ENCODE measurements at regions not wholly inside any gene's neighbourhood (a gene's known extent, or its start where the extent isn't known, plus 50 kb on each side); places are given as distances from the start of the nearest gene placed in this dataset.

- no peak overlapping the region for H3K4ac ChIP-seq (replicated peaks; ENCODE audit: insufficient read length, low read depth, low read length)
- H3K27ac ChIP-seq (ENCODE audit: low read depth, low read length): no peak overlapping the region
- H3K79me1 ChIP-seq (ENCODE audit: low read depth, low read length): no peaks in the 10 kb centered on the region
- no peaks in the 10 kb centered on the region for H3K36me3 ChIP-seq (ENCODE audit: control insufficient read depth in 2 of 4, insufficient read depth in 4 of 4, low read length in 3 of 4)
- H3K18ac ChIP-seq (ENCODE audit: extremely low read depth, low read length): no peak overlapping the region
- TF ChIP-seq ZNF274 (IDR thresholded peaks at IDR 0.05; ENCODE audit: borderline replicate concordance, extremely low read depth, low read length) (no peak), MAX (IDR thresholded peaks at IDR 0.05) (no peak), CHD2 (IDR thresholded peaks at IDR 0.05; ENCODE audit: low read length) (no peak), ASH2L (IDR thresholded peaks at IDR 0.05; ENCODE audit: low read length) (no peak), SP2 (IDR thresholded peaks at IDR 0.05; ENCODE audit: low read length) (no peak), KDM5A (IDR thresholded peaks at IDR 0.05; ENCODE audit: low read length) (no peak), USF2 (IDR thresholded peaks at IDR 0.05; ENCODE audit: low read length) (no peak), RBBP5 (IDR thresholded peaks at IDR 0.05; ENCODE audit: borderline replicate concordance, low read depth, low read length) (no peak), GABPA (IDR thresholded peaks at IDR 0.05; ENCODE audit: borderline replicate concordance, insufficient read depth, low read length) (no peak)
- no peaks in the 10 kb centered on the region for H3K27me3 ChIP-seq (replicated peaks in 1 of 4; ENCODE audit: control insufficient read depth in 3 of 4, extremely low read depth in 1 of 4, insufficient read depth in 3 of 4, low read length in 3 of 4)
- H3K14ac ChIP-seq (ENCODE audit: insufficient read length): no peak overlapping the region
- 100% methylated on average over 1 of the region's 1 CpG; no CpG with 5 or more reads in 1 of the 2 experiments for WGBS, 2 experiments (ENCODE audit: extremely low coverage in 1 of 2, insufficient coverage in 1 of 2, insufficient read length in 1 of 2, insufficient replicate concordance in 2 of 2, low coverage in 1 of 2, low lambda C conversion rate in 2 of 2, missing lambda C conversion rate in 1 of 2)
- ChIA-PET POLR2A (ENCODE audit: partially characterized antibody) (no interaction called here), CTCF (ENCODE audit: partially characterized antibody) (no interaction called here)
- H3K56ac ChIP-seq (replicated peaks; ENCODE audit: insufficient read length, low read depth, low read length): no peak overlapping the region
- DNase-seq (ENCODE audit: low read depth in 1 of 2, low spot score in 2 of 2): no peak
- H2BK20ac ChIP-seq (ENCODE audit: low read length): no peak overlapping the region
- no peak overlapping the region for H3K9ac ChIP-seq (replicated peaks in 1 of 4; ENCODE audit: extremely low read depth in 1 of 4, low read depth in 3 of 4, low read length in 3 of 4)
- H2AK5ac ChIP-seq (ENCODE audit: low read depth, low read length): no peak overlapping the region
- H3K23ac ChIP-seq (ENCODE audit: insufficient read length): no peak overlapping the region
- no peak for FAIRE-seq
- H3K4me1 ChIP-seq (replicated peaks in 1 of 4; ENCODE audit: control insufficient read depth in 3 of 4, insufficient read depth in 4 of 4, low read length in 3 of 4): peaks cover 0 to 5% (median under 1%) of the 10 kb centered on the region in 4 experiments; a peak in 2 of 7 replicates
- H2BK15ac ChIP-seq (ENCODE audit: low read length): no peak overlapping the region
- H2AFZ ChIP-seq (ENCODE audit: low read length): no peak overlapping the region
- no peak overlapping the region for H4K8ac ChIP-seq (ENCODE audit: extremely low read depth, insufficient read depth, low read length)
- H4K20me1 ChIP-seq (replicated peaks in 1 of 2; ENCODE audit: control insufficient read depth in 1 of 2, insufficient read depth in 2 of 2, low read length in 2 of 2): no peaks in the 10 kb centered on the region
- no peaks in the 10 kb centered on the region for H3K79me2 ChIP-seq (ENCODE audit: control insufficient read depth in 1 of 2, insufficient read depth in 2 of 2, low read length in 2 of 2)
- H4K91ac ChIP-seq (replicated peaks; ENCODE audit: insufficient read length, low read length): no peak overlapping the region
- no peaks in the 10 kb centered on the region for H3K23me2 ChIP-seq (ENCODE audit: low read depth, low read length)
- no peak overlapping the region for H4K5ac ChIP-seq (ENCODE audit: insufficient read length, low read depth, low read length)
- no peak overlapping the region for H3K4me3 ChIP-seq (ENCODE audit: extremely low read depth in 1 of 4, insufficient read depth in 2 of 4, low read depth in 3 of 4, low read length in 4 of 4)
- H2BK12ac ChIP-seq (ENCODE audit: low read depth, low read length): no peak overlapping the region
- H2BK5ac ChIP-seq (ENCODE audit: low read depth, low read length): no peak overlapping the region
- H3K9me3 ChIP-seq (ENCODE audit: insufficient read depth in 2 of 2, low read depth in 1 of 2, low read length in 1 of 2): peaks cover 0 to 7% of the 10 kb centered on the region in 2 experiments; a peak in 1 of 4 replicates
- H2BK120ac ChIP-seq (replicated peaks; ENCODE audit: low read depth, low read length): no peak overlapping the region
- no peak overlapping the region for H3K4me2 ChIP-seq (ENCODE audit: insufficient read depth in 1 of 2, low read depth in 2 of 2, low read length in 2 of 2)
Observed at GRCh38 chr1:166271151-166271538, 104.3 kb upstream of the FAM78B start.

Measured in H1 (cell line).